OCI-M2 (cell line): ENCODE measurements at regions not wholly inside any gene's neighbourhood (a gene's known extent, or its start where the extent isn't known, plus 50 kb on each side); places are given as distances from the start of the nearest gene placed in this dataset.
"Not testable (repeated sequence)": the region's sequence is repeated elsewhere in the genome, so short reads cannot be mapped to it uniquely, and the experiment has no call there.

Experiments used
- DNase-seq: peaks from one replicate; lab custom pipeline; 2025; ENCODE audit not compliant: unreplicated experiment; lab: John Stamatoyannopoulos, UW

DNA sequence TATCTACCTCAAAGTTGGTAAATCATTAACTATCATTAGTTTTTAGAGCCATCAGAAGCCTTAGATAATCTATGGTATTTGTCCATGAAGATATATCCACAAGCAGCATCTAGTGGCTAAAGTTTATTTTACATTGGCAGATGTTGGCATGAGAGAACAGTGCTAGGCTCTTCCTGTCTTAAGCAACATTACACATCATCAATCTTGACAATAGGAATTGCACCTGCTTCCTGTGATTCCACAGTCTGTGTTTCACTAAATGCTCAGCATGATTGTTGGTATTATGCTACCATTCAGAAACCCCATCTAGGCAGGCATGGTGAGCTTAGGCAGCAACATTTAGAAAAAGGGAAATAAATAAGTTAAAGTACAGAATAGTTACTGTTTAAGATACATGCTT lies 246.6 kb downstream of the SLCO4C1 start:
- DNase-seq: no peak

DNA sequence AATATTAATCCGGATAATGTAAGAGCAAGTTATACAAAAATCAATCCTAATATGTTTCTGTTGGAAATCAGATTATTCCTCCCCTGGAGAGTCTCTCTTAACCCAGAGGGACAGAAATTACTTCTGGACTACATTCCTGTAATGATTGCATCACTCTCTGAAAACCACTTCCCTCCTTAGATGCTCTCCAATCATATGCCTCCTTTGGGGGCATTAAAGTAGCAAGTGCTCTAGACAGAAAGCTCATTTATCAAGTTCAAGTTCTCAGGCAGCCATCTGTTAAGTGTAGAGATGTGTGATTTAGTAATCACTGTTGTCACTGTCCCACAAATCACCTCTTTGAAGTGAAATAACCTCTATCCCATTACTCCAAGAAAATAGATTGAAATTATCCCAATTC lies 247.1 kb downstream of the SLCO4C1 start:
- DNase-seq: no peak

DNA sequence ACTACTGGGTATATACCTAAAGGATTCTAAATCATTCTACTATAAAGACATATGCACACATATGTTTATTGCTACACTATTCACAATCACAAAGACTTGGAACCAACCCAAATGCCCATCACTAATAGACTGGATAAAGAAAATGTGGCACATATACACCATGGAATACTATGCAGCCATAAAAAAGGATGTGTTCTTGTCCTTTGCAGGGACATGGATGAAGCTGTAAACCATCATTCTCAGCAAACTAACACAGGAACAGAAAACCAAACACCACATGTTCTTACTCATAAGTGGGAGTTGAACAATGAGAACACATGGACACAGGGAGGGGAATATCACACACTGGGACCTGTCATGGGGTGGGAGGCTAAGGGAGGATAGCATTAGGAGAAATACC lies 249.0 kb downstream of the SLCO4C1 start:
- DNase-seq: not testable (repeated sequence)

DNA sequence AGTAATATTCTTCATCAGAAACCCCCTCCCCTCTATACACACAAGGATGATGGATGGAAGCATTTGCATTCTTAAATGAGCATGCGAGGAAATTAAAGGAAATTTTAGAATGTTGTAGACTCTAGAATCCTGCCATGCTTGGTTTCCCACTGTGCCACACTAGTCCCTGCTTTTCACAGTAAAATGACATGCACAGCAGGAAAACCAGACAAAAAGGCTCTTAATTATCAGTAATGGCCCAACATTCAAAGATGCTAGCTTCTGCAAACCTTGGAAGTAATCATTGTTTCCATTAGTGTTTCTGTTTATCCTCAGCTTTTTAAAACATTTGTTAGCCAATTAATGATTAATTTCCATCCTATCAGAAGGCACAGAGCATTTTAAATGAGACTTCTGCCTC lies 255.8 kb downstream of the SLCO4C1 start:
- DNase-seq: no peak

DNA sequence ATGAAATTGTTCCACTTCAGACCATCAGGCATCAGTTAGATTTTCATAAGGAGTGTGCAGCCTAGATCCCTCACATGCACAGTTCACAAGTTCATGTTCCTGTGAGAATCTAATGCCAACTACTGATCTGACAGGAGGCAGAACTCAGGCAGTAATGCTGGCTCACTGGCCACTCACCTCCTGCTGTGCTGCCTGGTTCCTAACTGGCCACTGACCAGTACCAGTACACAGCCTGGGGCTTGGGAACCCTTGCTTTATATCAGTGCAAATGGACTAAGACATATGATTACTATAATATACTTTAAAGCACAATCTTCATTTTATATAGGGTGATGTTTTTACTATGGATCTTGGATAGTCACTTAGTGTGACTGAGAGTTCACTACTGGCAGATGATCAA lies 259.2 kb downstream of the SLCO4C1 start:
- no peak for DNase-seq

DNA sequence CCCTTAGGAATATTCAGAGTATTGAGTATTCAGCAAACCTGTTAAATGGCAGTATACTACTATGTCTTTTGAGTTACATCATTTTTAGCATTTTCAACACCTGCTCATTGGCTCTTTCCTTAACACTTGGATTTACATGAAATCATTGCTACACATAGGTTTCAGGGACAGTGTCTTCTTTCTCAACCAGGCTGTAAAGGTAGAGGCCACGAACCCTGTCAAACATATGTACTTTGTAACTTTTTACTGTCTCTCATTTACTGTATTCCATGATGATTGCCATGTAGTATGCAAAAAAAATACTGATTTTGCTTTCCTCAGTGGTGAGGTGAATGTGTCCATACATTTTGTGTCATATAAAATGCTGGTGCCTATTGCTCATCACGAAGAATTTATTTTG lies 264.4 kb downstream of the SLCO4C1 start:
- DNase-seq: no peak

DNA sequence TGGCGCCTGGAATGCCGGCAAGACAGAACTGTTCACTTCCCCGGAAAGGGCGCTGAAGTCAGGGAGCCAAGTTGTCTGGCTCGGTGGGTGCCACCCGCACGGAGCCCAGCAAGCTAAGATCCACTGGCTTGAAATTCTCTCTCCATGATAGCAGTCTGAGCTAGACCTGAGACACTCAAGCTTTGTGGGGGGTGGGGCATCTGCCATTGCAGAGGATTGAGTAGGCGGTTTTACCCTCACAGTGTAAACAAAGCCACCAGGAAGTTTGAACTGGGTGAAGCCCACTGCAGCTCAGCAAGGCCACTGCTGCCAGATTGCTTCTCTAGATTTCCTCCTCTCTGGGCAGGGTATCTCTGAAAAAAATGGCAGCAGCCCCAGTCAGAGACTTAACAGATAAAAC lies 277.4 kb downstream of the SLCO4C1 start:
- DNase-seq: no peak

DNA sequence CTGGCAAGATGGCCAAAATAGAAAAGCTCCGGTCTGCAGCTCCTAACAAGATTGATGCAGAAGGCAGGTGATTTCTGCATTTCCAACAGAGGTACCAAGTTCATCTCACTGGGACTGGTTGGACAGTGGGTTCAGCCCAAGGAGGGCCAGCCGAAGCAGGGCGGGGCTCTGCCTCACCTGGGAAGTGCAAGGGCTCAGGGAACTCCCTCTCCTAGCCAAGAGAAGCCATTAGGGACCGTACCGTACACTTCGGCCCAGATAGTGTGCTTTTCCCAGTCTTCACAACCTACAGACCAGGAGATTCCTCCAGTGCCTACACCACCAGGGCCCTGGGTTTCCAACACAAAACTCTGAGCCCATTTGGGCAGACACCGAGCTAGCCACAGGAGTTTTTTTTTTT lies 277.8 kb downstream of the SLCO4C1 start:
- no peak for DNase-seq

DNA sequence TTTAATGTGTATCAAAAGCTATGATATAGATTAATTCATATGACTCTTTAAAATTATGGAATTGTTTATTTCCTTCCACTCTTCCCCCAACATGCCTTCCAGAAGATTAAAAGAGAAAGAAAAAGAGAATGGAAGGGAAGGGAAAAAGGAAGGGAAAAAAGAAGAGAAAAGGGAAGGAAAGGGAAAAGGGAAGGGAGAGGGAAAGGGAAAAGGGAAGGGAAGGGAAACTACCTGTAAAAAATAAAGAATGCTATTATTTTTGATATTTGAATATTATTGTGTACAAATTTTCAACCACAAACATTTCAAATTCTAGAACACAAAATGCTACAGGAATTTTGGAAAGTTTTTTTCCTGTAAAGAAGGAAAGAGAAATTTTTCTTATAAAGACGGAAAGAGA lies 281.7 kb downstream of the SLCO4C1 start:
- no peak for DNase-seq

DNA sequence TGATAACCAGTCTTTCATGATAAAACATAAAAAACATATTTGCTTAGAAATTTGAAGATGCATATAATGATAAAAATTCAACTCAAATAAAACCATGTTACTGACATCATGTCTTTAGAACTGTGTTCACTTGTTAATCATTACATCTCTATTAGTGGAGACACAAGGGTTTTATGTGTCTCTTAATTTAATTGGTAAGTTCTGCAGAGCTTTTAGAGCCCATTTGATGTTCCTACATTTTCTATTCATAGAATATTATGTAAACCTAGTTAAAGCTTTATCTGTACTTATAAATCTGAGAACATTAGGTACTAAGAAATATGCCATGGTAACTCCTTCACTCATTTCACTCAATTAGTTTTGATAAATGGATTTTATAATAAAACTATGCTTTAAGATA lies 285.4 kb downstream of the SLCO4C1 start:
- no peak for DNase-seq

DNA sequence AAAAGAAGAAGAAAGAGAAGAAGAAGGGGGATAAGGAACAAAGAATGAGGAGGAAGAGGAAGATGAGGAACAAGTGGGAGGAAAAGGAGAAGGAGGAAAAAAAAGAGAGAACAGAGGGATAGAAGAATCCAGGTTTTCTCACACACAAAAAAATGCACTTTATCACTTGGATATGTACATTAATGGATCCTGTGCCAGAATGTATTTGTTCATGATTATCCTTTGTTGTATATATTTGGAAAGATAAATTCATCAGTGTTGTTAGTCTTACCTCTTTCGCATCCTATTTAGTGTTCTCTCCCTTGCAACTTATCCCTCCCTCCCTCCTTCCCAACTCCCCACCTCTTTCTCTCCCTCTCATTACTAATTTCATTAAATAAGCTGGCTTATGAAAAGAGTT lies 298.8 kb downstream of the SLCO4C1 start:
- DNase-seq: no peak

DNA sequence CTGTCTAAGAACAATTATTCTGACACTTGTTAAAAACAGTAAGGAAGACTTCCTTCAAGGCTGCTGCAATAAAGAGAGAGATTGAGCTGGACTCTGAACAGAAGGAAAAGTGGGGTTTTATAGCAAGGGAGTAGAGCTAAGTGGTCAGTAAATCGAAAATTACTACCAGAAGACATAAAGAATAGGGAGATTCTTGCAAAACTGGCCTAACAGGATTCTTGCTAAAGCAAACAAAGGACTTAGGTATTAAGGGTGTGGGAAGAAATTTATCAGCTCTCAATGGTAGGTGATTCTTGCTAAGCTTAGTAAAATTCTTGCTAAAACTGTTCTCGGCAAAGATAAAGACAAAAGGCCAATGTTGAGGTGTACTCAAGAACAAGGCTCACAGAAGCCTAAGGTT lies 300.5 kb downstream of the SLCO4C1 start:
- no peak for DNase-seq

DNA sequence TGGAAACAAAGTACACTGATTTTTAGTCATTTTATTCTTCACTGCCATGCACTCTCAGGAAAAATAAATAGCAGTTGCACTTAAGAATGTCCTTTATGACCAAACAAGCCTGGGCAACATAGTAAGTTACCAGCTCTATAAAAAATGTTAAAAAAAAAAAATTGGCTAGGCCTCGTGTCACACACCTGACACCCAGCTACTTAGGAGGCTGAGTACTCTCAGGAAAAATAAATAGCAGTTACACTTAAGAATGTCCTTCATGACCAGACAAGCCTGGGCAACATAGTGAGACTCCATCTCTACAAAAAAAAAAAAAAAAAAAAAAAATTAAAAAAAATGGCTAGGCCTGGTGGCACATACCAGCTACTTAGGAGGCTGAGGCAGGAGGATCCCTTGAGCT lies 304.6 kb downstream of the SLCO4C1 start:
- DNase-seq: no peak

DNA sequence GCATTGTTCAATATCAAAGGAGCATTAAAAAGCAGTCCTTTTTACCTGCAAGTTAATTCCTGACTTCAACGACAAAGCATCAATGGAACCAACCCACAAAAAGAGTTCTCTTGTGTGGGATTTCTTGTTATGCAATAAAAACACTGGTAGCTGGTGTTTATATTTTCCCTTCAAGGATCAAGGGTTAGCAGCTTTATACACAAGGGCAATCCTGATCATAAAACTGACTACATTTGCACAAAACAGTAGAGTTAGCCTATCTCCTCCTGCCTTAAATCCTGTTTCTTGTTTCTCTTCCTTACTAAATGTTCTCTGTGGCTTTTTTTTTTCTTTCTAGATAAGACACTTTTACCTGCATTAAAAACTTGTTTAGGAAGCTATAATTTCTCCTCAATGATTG lies 306.4 kb downstream of the SLCO4C1 start:
- no peak for DNase-seq

DNA sequence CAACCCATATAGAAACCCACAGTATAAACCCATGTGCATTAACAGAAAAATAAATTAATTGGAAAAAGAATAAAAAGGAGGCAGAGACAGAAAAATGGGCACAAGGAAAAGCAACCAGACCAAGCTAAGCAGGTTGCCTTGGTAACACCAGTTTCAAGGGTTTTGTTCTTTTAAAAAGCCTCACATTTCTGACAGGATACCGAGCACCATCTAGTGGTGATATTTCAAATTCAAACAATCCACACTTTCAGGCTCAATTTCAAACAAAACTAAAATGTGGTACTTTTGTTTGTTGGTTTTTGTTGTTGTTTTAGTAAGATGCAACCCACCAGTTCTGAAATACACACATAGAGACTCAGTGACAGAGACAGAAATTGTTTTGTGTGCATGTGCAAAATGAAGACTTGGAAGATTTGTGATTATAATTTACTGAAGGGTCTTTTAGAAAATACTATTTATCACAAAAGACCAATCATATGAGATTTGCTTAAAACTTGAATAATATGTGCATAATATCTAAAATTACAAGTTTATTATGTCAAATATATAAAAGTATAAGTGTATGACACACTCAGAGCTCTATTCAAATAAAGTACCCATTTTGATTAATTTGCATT lies 318.2 kb downstream of the SLCO4C1 start:
- DNase-seq: peak; percentile 7

DNA sequence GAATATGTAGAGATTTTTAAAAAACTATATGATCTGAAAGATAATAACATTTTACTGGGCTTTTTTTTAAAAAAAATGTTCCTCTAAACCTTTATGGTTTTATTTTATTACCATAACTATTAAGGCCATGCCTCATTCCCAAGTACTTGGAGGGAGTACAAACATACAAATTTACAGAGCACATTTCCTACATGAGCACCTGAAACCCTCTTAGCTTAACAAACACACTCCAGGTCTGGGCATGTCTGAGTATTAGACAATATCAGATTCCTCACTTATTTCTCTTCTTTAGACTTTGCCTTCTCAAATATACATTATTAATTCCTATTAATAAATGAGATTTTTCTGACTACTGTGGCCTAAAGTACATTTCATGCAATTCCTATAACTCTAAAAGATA lies 319.2 kb downstream of the SLCO4C1 start:
- no peak for DNase-seq

DNA sequence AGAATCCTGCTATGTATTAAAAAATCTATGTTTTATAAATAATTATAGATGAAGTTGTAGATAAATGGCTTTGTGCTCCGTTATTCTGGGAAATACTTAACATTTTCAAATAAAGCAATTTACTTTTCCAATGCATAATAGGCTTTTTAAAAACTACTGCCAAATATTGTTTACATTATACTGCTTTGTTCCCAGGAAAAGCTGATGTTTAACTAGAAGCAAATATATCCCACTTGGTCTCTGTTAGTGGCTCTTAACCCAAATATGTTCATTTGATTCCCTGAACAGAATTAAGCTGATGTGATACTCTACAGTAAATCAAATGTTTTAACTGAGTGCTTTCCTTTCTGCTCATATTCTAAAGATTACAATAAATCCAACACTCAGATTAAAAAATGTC lies 326.3 kb downstream of the SLCO4C1 start:
- DNase-seq: no peak

DNA sequence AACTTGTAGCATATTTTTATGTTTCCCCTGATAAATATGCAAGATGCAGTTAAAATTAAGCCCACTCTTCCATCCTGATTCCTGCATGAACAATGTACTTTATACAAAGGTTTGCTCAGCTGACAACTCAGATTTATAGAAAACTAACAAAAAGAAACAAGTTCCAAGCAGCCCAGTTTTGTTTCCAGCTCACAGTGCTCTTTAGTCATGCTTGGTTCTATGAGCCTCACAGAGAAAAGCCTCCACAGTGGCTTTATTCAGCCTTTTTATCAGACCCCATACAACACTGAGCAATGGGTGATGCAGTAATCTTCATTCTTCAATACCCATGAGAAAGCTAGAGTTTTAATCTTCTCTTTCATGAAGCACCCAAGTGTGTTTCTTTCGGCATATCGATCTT lies 329.6 kb downstream of the SLCO4C1 start:
- no peak for DNase-seq

DNA sequence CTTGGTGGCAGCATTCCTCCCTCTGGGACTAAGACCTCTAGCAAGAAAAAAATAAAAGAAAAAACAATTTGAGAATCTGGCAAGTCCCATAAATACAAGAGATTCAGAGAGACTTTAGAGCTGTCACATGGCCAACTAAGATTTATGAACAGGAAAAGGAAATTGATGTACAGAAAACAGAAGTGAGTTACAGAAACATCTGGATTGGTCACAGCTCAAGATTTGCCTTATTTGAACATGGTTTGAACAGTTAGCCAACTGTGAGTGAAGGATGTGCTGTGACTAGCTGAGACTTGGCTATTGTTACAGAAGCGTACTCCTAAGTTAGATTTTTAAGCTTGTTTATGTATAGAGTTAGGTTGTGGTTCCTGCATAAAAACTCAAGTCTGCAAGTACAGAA lies 340.2 kb downstream of the SLCO4C1 start:
- no peak for DNase-seq

DNA sequence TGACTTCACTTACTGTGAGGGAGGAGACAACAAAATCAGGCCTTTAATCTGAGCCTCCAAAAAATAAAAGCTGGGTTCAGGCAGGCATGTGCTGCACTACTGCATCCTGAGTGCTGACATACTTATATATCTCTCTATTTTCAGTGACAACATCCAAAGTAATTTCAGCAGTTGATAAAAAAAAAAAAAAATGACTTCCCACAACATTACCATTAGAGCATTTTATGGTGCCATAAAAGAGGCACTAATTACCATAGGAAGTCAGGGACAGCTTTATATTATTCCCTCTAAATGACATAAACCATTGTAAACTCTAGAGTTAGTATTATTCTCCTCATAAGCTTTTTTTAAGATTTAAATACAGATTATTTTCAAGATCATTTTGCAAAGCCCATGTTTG lies 346.1 kb downstream of the SLCO4C1 start:
- DNase-seq: no peak

DNA sequence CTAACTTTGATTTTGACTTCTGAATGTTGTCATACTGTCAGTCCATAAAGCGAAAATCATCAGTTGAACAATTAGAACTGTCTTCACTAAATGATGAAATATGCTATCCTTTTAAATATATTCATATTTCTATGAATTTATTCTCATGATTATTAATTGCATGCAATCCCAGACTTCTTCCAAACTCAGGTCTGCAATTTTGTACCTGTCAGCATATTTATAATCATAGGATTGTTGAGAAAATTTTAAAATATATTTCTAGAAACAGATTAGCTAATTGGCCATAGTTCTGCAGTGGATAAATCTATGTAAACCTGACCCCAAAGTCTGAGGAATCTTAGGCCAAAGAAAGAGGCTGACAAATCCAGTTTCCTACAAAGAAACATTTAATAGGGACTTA lies 347.5 kb downstream of the SLCO4C1 start:
- DNase-seq: no peak

DNA sequence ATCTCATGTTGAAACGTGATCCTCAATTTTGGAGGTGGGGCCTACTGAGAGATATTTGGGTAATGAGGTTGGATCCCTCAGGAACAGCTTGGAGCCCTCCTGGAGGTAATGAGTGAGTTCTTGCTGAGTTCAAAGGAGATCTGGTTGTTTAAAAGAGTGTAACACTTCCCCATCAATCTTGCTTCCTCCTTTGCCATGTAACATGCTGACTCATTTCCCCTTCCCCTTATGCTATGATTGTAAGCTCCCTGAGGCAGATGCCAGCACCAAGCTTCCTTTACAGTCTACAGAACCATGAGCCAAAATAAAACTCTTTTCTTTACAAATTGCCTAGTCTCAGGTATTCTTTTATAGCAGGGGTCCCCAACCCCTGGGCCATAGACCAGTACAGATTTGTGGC lies 352.3 kb downstream of the SLCO4C1 start:
- DNase-seq: no peak

DNA sequence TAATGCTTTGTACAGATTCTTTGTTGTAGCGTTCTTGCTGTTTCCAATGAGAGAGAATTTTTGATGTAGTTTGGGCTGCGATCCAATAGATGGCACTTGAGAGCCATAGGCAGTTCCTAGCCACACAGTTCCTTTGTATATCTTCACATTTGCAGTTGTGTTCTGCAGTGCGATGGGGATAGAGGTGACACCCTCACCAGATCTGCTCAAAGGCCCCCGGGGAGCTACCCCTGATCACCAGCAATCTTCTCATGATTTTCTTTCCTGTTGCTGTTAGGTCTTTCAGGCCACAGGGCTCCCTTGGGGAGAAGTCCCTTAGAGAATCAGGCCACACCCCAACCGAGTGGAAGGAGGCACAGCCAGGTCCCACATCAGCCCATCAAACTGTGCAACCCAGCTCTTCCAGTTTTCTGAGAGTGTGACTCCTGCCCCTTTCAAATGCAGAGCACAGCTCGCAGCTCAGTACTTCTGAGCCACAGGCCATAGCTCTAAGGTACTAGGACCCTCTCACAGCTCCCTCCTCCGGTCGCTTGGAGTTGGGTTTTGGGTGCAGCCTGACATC lies 353.7 kb downstream of the SLCO4C1 start:
- DNase-seq: no peak
